B cell (primary cell): ENCODE measurements at regions not wholly inside any gene's neighbourhood (a gene's known extent, or its start where the extent isn't known, plus 50 kb on each side); places are given as distances from the start of the nearest gene placed in this dataset.

Experiments used
- ATAC-seq: fragments of 200-7000 bp; cut with Tn5 transposase; one replicate; pipeline ENCODE4 v1.10.0; 2021; ENCODE audit warnings: low read depth, mild to moderate bottlenecking, moderate number of reproducible peaks, moderate library complexity
- CTCF ChIA-PET: fragments of 350-600 bp; sonication (Branson Sonifier 250); formaldehyde crosslinking; loops from one replicate; lab custom pipeline; 2021; ENCODE audit warnings: antibody characterized with exemption, inconsistent platforms; lab: Charles Lee
- POLR2A ChIA-PET: fragments of 350-600 bp; sonication (Branson Sonifier 250); formaldehyde crosslinking; loops from one replicate; lab custom pipeline; 2021; ENCODE audit warnings: antibody characterized with exemption; lab: Charles Lee
- DNase-seq: peaks from one replicate; pipeline ENCODE4 v3.0.0; 2013
- H2AFZ ChIP-seq: 2 replicates; pipeline ENCODE4 v1.6.1; 2012; ENCODE audit warnings: mild to moderate bottlenecking, low read depth, low read length; ENCODE audit not compliant: insufficient read depth, poor library complexity, severe bottlenecking
- H3K27ac ChIP-seq, 2 donors: 1 replicate in 1 of 2; 2 replicates in 1 of 2; pipeline ENCODE4 v1.5.1; 2012 to 2013; ENCODE audit warnings: low read length in 2 of 2, mild to moderate bottlenecking in 2 of 2, moderate library complexity in 1 of 2
- H3K27me3 ChIP-seq, 4 experiments: fragments of 200-600 bp in 1 of 4; sonication (generic) in 1 of 4; replicated peaks in 1 of 4; 1 replicate in 2 of 4; 2 replicates in 2 of 4; pipeline versions ENCODE4 v1.6.1 to v1.7.0; 2013 to 2016; ENCODE audit warnings: low read length in 3 of 4, mild to moderate bottlenecking in 2 of 4, mixed read lengths in 1 of 4, moderate library complexity in 1 of 4; ENCODE audit not compliant: insufficient read depth in 4 of 4, control insufficient read depth in 3 of 4; ENCODE audit errors: control extremely low read depth in 1 of 4
- H3K36me3 ChIP-seq, 2 experiments: replicated peaks in 1 of 2; 1 replicate in 1 of 2; 2 replicates in 1 of 2; pipeline versions ENCODE4 v1.6.1 to v1.7.1; 2013; ENCODE audit warnings: low read length in 1 of 2; ENCODE audit not compliant: insufficient read depth in 2 of 2, control insufficient read depth in 1 of 2; ENCODE audit errors: control extremely low read depth in 1 of 2, extremely low read depth in 1 of 2
- H3K4me1 ChIP-seq, 2 donors: fragments of 200-600 bp in 1 of 2; sonication (generic) in 1 of 2; 1 replicate in 1 of 2; 2 replicates in 1 of 2; pipeline versions ENCODE4 v1.5.1 to v1.6.1; 2013 to 2017; ENCODE audit warnings: low read length in 2 of 2; ENCODE audit not compliant: control insufficient read depth in 2 of 2, insufficient read depth in 2 of 2
- H3K4me2 ChIP-seq: replicated peaks from 2 replicates; pipeline ENCODE3; 2012; ENCODE audit warnings: mild to moderate bottlenecking, low read depth, low read length; ENCODE audit not compliant: poor library complexity, severe bottlenecking
- H3K4me3 ChIP-seq, 5 experiments: fragments of 200-600 bp in 1 of 5; sonication (generic) in 1 of 5; 1 replicate in 3 of 5; 2 replicates in 2 of 5; pipeline versions ENCODE4 v1.5.1 to v1.7.0; 2011 to 2016; ENCODE audit warnings: low read length in 4 of 5, mild to moderate bottlenecking in 4 of 5, low read depth in 2 of 5, control low read depth in 1 of 5, moderate library complexity in 1 of 5; ENCODE audit not compliant: insufficient read depth in 1 of 5; ENCODE audit errors: control extremely low read depth in 1 of 5, extremely low read depth in 1 of 5
- H3K79me2 ChIP-seq: fragments of 200-600 bp; sonication (generic); one replicate; pipeline ENCODE4 v1.6.0; 2016; ENCODE audit warnings: low read length; ENCODE audit not compliant: control insufficient read depth, insufficient read depth
- H3K9ac ChIP-seq: fragments of 200-600 bp; sonication (generic); 2 replicates; pipeline ENCODE4 v1.6.1; 2017; ENCODE audit warnings: mild to moderate bottlenecking, low read length, moderate library complexity
- H3K9me3 ChIP-seq, 3 donors: one replicate each; pipeline versions ENCODE4 v1.6.1 to v1.7.1; 2013; ENCODE audit warnings: low read length in 2 of 3; ENCODE audit not compliant: control insufficient read depth in 2 of 3, insufficient read depth in 1 of 3; ENCODE audit errors: control extremely low read depth in 1 of 3
- H4K20me1 ChIP-seq: 2 replicates; pipeline ENCODE4 v1.6.0; 2012; ENCODE audit warnings: mild to moderate bottlenecking, low read length; ENCODE audit not compliant: insufficient read depth, control insufficient read depth, poor library complexity, severe bottlenecking
- H3K27ac Mint-ChIP-seq: one replicate; pipeline ENCODE4 v1.8.0; 2021; ENCODE audit warnings: mixed read lengths
- H3K27me3 Mint-ChIP-seq: one replicate; pipeline ENCODE4 v1.8.0; 2021; ENCODE audit warnings: mixed read lengths
- H3K4me1 Mint-ChIP-seq: one replicate; pipeline ENCODE4 v1.8.0; 2021; ENCODE audit warnings: mixed read lengths
- H3K4me3 Mint-ChIP-seq: one replicate; pipeline ENCODE4 v1.8.0; 2021; ENCODE audit warnings: mixed read lengths
- H3K9me3 Mint-ChIP-seq: one replicate; pipeline ENCODE4 v1.8.0; 2022; ENCODE audit warnings: mixed read lengths; ENCODE audit not compliant: insufficient read depth
- CTCF ChIP-seq: fragments of 200-600 bp; IDR thresholded peaks from one replicate; pipeline ENCODE4 v1.8.0; 2022; ENCODE audit warnings: antibody characterized with exemption, mild to moderate bottlenecking
- EZH2 ChIP-seq: IDR thresholded peaks from 2 replicates; pipeline ENCODE4 v1.6.1; 2012; ENCODE audit warnings: borderline replicate concordance, low read depth, mild to moderate bottlenecking, moderate library complexity, low read length; ENCODE audit not compliant: insufficient read depth, poor library complexity, severe bottlenecking
- WGBS: methylation state at CpG from one replicate; pipeline ENCODE4 v1.1.5; 2013; ENCODE audit warnings: missing lambda C conversion rate; ENCODE audit not compliant: insufficient coverage; 5-methylcytosine and 5-hydroxymethylcytosine counted together
- intact Hi-C: fragments of 100-400 bp; cut with micrococcal nuclease; formaldehyde crosslinking; loops from one replicate; pipeline ENCODE4 v1.10.0; 2022

GRCh38 chr4:188959424-188959823, 820.2 kb downstream of the TRIML1 start:
- Mint-ChIP-seq H3K27ac (no peak overlapping the region), H3K4me1 (no peaks in the 10 kb centered on the region), H3K9me3 (peaks cover 8% of the 10 kb centered on the region), H3K4me3 (no peak overlapping the region), H3K27me3 (no peaks in the 10 kb centered on the region)
- DNase-seq, result no peak
- no peak for TF ChIP-seq EZH2
- ChIA-PET POLR2A (no interaction called here), CTCF (no interaction called here)
- H4K20me1 ChIP-seq, result no peaks in the 10 kb centered on the region
- peaks cover 0 to 4% (median 0%) of the 10 kb centered on the region in 3 donors for H3K9me3 ChIP-seq
- H3K79me2 ChIP-seq, result no peaks in the 10 kb centered on the region
- H3K27me3 ChIP-seq, result no peaks in the 10 kb centered on the region
- no peak overlapping the region for H3K9ac ChIP-seq
- H3K27ac ChIP-seq, result no peak overlapping the region
- no peaks in the 10 kb centered on the region for H3K4me1 ChIP-seq
- no peak overlapping the region for H3K4me3 ChIP-seq
- no peaks in the 10 kb centered on the region for H3K36me3 ChIP-seq
- no peak for ATAC-seq
- no peak overlapping the region for H3K4me2 ChIP-seq
- WGBS, result 84% methylated on average over 5 of the region's 6 CpGs
- H2AFZ ChIP-seq, result no peak overlapping the region
- intact Hi-C loops, result no loop called here

GRCh38 chr4:188960411-188961093, 821.3 kb downstream of the TRIML1 start:
- Histone ChIP-seq H3K79me2 (no peaks in the 10 kb centered on the region), H4K20me1 (no peaks in the 10 kb centered on the region), H3K9ac (no peak overlapping the region), H3K4me1 (no peaks in the 10 kb centered on the region), H2AFZ (no peak overlapping the region), H3K9me3 (peaks cover 0 to 2% (median 0%) of the 10 kb centered on the region in 3 donors), H3K4me3 (no peak overlapping the region), H3K4me2 (no peak overlapping the region), H3K27ac (no peak overlapping the region), H3K27me3 (no peaks in the 10 kb centered on the region), H3K36me3 (no peaks in the 10 kb centered on the region)
- ChIA-PET POLR2A (no interaction called here), CTCF (no interaction called here)
- TF ChIP-seq EZH2, result no peak
- TF ChIP-seq CTCF, result no peak
- ATAC-seq (no peak), DNase-seq (no peak)
- no peaks in the 10 kb centered on the region for H3K4me1 Mint-ChIP-seq
- H3K9me3 Mint-ChIP-seq, result peaks cover 8% of the 10 kb centered on the region
- intact Hi-C loops, result no loop called here
- H3K27me3 Mint-ChIP-seq, result no peaks in the 10 kb centered on the region
- no peak overlapping the region for H3K4me3 Mint-ChIP-seq
- 83% methylated on average over 1 of the region's 4 CpGs for WGBS
- H3K27ac Mint-ChIP-seq, result no peak overlapping the region
